ENCODE measurements at regions not wholly inside any gene's neighbourhood (a gene's known extent, or its start where the extent isn't known, plus 50 kb on each side); places are given as distances from the start of the nearest gene placed in this dataset.

DNA sequence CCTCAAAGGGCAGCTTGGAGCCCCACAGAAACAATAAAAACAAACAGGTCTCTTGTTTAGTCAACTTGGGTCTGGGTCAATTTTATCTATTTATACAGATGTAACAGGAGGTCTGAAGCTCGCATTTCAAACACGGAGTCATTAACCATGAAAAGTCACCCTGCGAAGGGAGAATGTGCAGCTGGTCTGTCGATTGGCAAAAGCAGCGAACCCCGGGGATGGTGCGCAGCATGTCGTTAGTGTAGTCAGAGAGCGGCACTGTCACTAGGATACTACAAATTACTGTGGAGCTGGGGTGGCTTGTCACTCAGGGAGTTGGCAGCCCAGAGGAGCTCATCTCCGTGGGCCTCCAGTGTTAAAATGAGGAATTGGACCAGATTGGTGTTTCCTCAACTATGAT is 190.4 kb upstream of the ARG1 start:
- Histone ChIP-seq H2BK20ac (ENCODE audit: low read depth, low read length) (no peak overlapping the region), H3K14ac (replicated peaks; ENCODE audit: low read depth, low read length) (no peak overlapping the region), H3K4ac (ENCODE audit: low read depth, low read length) (no peak overlapping the region), H3K4me3 (ENCODE audit: insufficient read depth, low read depth, low read length) (no peak overlapping the region), H3K4me2 (ENCODE audit: low read depth, low read length) (no peak overlapping the region), H3K79me1 (ENCODE audit: low read depth in 1 of 2, low read length in 2 of 2) (no peaks in the 10 kb centered on the region), H2BK15ac (ENCODE audit: low read depth, low read length) (no peak overlapping the region), H2BK120ac (ENCODE audit: low read depth, low read length) (no peak overlapping the region), H4K5ac (ENCODE audit: low read depth, low read length) (no peak overlapping the region), H3K23ac (ENCODE audit: low read depth, low read length) (no peak overlapping the region), H3K9ac (ENCODE audit: low read depth, low read length) (no peak overlapping the region), H3K56ac (ENCODE audit: extremely low read depth, insufficient read depth, low read length) (no peak overlapping the region), H3K27ac (ENCODE audit: insufficient read depth, low read length) (no peak overlapping the region), H3K9me1 (ENCODE audit: insufficient read depth, low read length) (no peaks in the 10 kb centered on the region), H3K18ac (ENCODE audit: low read depth, low read length) (no peak overlapping the region), H3K9me3 (ENCODE audit: control insufficient read depth, insufficient read depth, low read length) (no peaks in the 10 kb centered on the region), H2AK5ac (ENCODE audit: low read depth, low read length) (no peak overlapping the region), H3K27me3 (ENCODE audit: control insufficient read depth, insufficient read depth, low read length) (peaks cover 29% of the 10 kb centered on the region), H2AFZ (replicated peaks; ENCODE audit: low read length, poor library complexity) (no peak overlapping the region), H3K4me1 (ENCODE audit: control insufficient read depth, insufficient read depth, low read length) (no peaks in the 10 kb centered on the region; the same call in 1 of the 2 replicates), H2BK5ac (ENCODE audit: low read depth, low read length, poor library complexity, severe bottlenecking) (no peak overlapping the region), H4K8ac (ENCODE audit: low read depth in 2 of 2, low read length in 2 of 2) (no peak overlapping the region), H2AK9ac (replicated peaks; ENCODE audit: low read depth, low read length, poor library complexity) (no peak overlapping the region), H4K20me1 (ENCODE audit: insufficient read depth, low read length) (no peaks in the 10 kb centered on the region), H3K36me3 (ENCODE audit: control insufficient read depth, insufficient read depth, low read length) (no peaks in the 10 kb centered on the region), H4K91ac (ENCODE audit: insufficient read depth, low read depth, low read length) (no peak overlapping the region)
- intact Hi-C loops (cut with micrococcal nuclease): no loop called here
- no peak for DNase-seq
- dilution Hi-C loops (cut with HindIII; ENCODE audit: low sequenced_read_pairs, unreplicated experiment): no loop called here
- in situ Hi-C loops (cut with MboI; ENCODE audit: low sequenced_read_pairs): no loop called here
- no peak for ATAC-seq (ENCODE audit: low read depth)
- TF ChIP-seq, protein P1, sequence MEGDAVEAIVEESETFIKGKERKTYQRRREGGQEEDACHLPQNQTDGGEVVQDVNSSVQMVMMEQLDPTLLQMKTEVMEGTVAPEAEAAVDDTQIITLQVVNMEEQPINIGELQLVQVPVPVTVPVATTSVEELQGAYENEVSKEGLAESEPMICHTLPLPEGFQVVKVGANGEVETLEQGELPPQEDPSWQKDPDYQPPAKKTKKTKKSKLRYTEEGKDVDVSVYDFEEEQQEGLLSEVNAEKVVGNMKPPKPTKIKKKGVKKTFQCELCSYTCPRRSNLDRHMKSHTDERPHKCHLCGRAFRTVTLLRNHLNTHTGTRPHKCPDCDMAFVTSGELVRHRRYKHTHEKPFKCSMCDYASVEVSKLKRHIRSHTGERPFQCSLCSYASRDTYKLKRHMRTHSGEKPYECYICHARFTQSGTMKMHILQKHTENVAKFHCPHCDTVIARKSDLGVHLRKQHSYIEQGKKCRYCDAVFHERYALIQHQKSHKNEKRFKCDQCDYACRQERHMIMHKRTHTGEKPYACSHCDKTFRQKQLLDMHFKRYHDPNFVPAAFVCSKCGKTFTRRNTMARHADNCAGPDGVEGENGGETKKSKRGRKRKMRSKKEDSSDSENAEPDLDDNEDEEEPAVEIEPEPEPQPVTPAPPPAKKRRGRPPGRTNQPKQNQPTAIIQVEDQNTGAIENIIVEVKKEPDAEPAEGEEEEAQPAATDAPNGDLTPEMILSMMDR (conservative IDR thresholded peaks at IDR 0.05; ENCODE audit: low read depth, low read length): no peak
- TF ChIP-seq, protein P2, sequence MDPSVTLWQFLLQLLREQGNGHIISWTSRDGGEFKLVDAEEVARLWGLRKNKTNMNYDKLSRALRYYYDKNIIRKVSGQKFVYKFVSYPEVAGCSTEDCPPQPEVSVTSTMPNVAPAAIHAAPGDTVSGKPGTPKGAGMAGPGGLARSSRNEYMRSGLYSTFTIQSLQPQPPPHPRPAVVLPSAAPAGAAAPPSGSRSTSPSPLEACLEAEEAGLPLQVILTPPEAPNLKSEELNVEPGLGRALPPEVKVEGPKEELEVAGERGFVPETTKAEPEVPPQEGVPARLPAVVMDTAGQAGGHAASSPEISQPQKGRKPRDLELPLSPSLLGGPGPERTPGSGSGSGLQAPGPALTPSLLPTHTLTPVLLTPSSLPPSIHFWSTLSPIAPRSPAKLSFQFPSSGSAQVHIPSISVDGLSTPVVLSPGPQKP (IDR thresholded peaks at IDR 0.05; ENCODE audit: borderline replicate concordance, low read depth, low read length): no peak
- TF ChIP-seq RCOR1 (IDR thresholded peaks at IDR 0.05; ENCODE audit: insufficient replicate concordance, low read length) (no peak), CEBPB (IDR thresholded peaks at IDR 0.05; ENCODE audit: low read depth, low read length) (no peak), CHD1 (IDR thresholded peaks at IDR 0.05; ENCODE audit: low read depth, low read length) (no peak), SMC3 (IDR thresholded peaks at IDR 0.05; ENCODE audit: low read depth, low read length) (no peak), RAD21 (IDR thresholded peaks at IDR 0.05; ENCODE audit: low read length) (no peak), BHLHE40 (IDR thresholded peaks at IDR 0.05; ENCODE audit: low read depth, low read length) (no peak), NFE2L2 (IDR thresholded peaks at IDR 0.05; ENCODE audit: low read depth, low read length) (no peak), MXI1 (IDR thresholded peaks at IDR 0.05; ENCODE audit: borderline replicate concordance, low read depth, low read length) (no peak), RFX5 (IDR thresholded peaks at IDR 0.05; ENCODE audit: low read depth, low read length) (no peak), MAFK (IDR thresholded peaks at IDR 0.05; ENCODE audit: low read depth, low read length) (no peak), MAZ (IDR thresholded peaks at IDR 0.05; ENCODE audit: borderline replicate concordance, low read depth, low read length) (no peak), FOS (IDR thresholded peaks at IDR 0.05; ENCODE audit: low read depth, low read length) (no peak), POLR2A (IDR thresholded peaks at IDR 0.05; ENCODE audit: low read depth, low read length) (no peak)
- TF ChIP-seq, protein P3, sequence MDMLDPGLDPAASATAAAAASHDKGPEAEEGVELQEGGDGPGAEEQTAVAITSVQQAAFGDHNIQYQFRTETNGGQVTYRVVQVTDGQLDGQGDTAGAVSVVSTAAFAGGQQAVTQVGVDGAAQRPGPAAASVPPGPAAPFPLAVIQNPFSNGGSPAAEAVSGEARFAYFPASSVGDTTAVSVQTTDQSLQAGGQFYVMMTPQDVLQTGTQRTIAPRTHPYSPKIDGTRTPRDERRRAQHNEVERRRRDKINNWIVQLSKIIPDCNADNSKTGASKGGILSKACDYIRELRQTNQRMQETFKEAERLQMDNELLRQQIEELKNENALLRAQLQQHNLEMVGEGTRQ (IDR thresholded peaks at IDR 0.05; ENCODE audit: low read depth, low read length): no peak
- CTCF ChIA-PET: no interaction called here
- POLR2A ChIA-PET (ENCODE audit: unreplicated experiment): no interaction called here
- WGBS, 2 experiments (ENCODE audit: extremely low coverage in 2 of 2, insufficient read length in 1 of 2): 6% methylated on average over 7 of the region's 10 CpGs; no CpG with 5 or more reads in 1 of the 2 experiments
- no TSS peak for BruUV-seq (replicated peaks)
